ENCODE measurements at regions not wholly inside any gene's neighbourhood (a gene's known extent, or its start where the extent isn't known, plus 50 kb on each side); places are given as distances from the start of the nearest gene placed in this dataset.

DNA sequence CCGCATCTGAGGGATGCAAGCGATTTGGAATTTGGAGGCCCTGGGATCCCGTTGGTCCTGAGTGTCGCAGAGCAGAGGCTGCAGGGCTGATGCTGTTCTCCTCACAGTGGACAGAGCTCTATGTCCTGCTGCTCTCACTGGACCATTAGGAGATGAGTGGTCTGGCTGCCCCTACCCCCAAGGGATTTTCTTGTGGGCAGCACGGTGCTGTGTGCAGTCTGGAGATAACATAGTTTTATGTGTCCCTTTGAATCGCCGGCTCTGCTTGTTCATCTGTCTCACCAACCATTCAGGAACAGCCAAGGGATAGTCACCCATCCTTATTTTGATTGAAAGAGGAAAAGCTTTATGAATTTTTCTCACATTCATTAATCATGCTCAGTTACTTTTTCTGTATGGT, 49.9 kb downstream of the CHRM3 start:
- Histone ChIP-seq H3K79me2 (ENCODE audit: insufficient read depth, low read length) (no peaks in the 10 kb centered on the region), H2AFZ (ENCODE audit: low read depth, low read length, severe bottlenecking) (no peak overlapping the region), H3K4me3 (ENCODE audit: insufficient read depth, low read length, poor library complexity, severe bottlenecking) (no peak overlapping the region), H3K9ac (ENCODE audit: low read length) (no peak overlapping the region), H3K36me3 (ENCODE audit: low read length) (no peaks in the 10 kb centered on the region), H3F3A (ENCODE audit: insufficient read depth) (no peaks in the 10 kb centered on the region), H3K9me3 (ENCODE audit: insufficient read depth, low read length) (no peaks in the 10 kb centered on the region), H3K27ac (ENCODE audit: low read depth, low read length) (no peak overlapping the region), H4K20me1 (ENCODE audit: low read depth, low read length) (no peaks in the 10 kb centered on the region), H3K9me2 (replicated peaks; ENCODE audit: insufficient read depth, low read length) (no peaks in the 10 kb centered on the region; the same call in 1 of the 2 replicates), H3K4me2 (ENCODE audit: low read depth, low read length, poor library complexity, severe bottlenecking) (no peak overlapping the region), H3K27me3 (ENCODE audit: low read length) (no peaks in the 10 kb centered on the region)
- TF ChIP-seq, protein P1, sequence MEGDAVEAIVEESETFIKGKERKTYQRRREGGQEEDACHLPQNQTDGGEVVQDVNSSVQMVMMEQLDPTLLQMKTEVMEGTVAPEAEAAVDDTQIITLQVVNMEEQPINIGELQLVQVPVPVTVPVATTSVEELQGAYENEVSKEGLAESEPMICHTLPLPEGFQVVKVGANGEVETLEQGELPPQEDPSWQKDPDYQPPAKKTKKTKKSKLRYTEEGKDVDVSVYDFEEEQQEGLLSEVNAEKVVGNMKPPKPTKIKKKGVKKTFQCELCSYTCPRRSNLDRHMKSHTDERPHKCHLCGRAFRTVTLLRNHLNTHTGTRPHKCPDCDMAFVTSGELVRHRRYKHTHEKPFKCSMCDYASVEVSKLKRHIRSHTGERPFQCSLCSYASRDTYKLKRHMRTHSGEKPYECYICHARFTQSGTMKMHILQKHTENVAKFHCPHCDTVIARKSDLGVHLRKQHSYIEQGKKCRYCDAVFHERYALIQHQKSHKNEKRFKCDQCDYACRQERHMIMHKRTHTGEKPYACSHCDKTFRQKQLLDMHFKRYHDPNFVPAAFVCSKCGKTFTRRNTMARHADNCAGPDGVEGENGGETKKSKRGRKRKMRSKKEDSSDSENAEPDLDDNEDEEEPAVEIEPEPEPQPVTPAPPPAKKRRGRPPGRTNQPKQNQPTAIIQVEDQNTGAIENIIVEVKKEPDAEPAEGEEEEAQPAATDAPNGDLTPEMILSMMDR (IDR thresholded peaks at IDR 0.05; ENCODE audit: insufficient read depth, low read length, poor library complexity, severe bottlenecking): no peak
- TF ChIP-seq EZH2phosphoT487 (conservative IDR thresholded peaks at IDR 0.05; ENCODE audit: low read length): no peak

DNA sequence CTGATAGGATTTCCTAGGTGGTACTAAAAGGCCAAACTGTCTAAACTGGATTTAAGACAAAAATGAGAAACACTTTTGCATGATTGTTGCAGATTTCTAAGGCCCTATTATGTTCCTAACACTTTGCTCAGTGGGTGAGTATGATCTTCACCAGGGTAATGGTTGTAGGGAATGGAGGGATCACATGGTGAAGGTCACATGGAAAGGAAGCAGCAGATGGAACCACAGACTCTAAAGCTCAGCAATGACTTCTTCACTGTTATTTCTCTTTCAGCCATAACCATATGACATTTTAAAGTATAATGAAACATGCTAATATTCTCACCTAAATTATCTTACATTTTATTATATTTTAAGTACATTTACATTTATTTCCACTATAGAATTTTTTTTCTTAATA, 51.5 kb downstream of the CHRM3 start:
- H3K9ac ChIP-seq (ENCODE audit: low read length): no peak overlapping the region
- no peak overlapping the region for H3K4me2 ChIP-seq (ENCODE audit: low read depth, low read length, poor library complexity, severe bottlenecking)
- no peaks in the 10 kb centered on the region for H4K20me1 ChIP-seq (ENCODE audit: low read depth, low read length)
- no peak for TF ChIP-seq EZH2phosphoT487 (conservative IDR thresholded peaks at IDR 0.05; ENCODE audit: low read length)
- TF ChIP-seq, protein P1 (IDR thresholded peaks at IDR 0.05; ENCODE audit: insufficient read depth, low read length, poor library complexity, severe bottlenecking): no peak
- no peaks in the 10 kb centered on the region for H3K79me2 ChIP-seq (ENCODE audit: insufficient read depth, low read length)
- no peak overlapping the region for H3K27ac ChIP-seq (ENCODE audit: low read depth, low read length)
- no peak overlapping the region for H3K4me3 ChIP-seq (ENCODE audit: insufficient read depth, low read length, poor library complexity, severe bottlenecking)
- H3K27me3 ChIP-seq (ENCODE audit: low read length): no peaks in the 10 kb centered on the region
- H3K9me3 ChIP-seq (ENCODE audit: insufficient read depth, low read length): no peaks in the 10 kb centered on the region
- H3K9me2 ChIP-seq (replicated peaks; ENCODE audit: insufficient read depth, low read length): no peaks in the 10 kb centered on the region; the same call in 1 of the 2 replicates
- H3K36me3 ChIP-seq (ENCODE audit: low read length): no peaks in the 10 kb centered on the region
- no peak overlapping the region for H2AFZ ChIP-seq (ENCODE audit: low read depth, low read length, severe bottlenecking)
- H3F3A ChIP-seq (ENCODE audit: insufficient read depth): no peaks in the 10 kb centered on the region

DNA sequence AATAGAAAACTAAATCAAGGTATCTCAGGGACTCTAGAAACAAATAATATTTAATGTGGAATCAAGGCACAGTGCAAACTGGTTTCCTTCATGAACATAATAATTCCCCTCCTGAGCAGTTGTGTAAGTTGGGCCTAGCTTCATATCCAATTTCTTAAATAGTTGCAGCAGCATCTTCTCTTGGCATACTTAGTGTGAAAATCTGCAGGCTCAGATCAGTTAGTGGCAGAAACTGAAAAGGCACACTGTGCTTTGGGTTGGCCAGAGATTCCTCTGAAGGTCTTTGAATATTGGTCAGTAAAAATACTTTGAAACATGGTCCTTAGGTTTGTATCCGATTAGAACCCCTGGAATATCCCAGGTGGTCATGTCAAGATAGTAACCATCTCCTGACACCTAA, 52.5 kb downstream of the CHRM3 start:
- no peak for TF ChIP-seq EZH2phosphoT487 (conservative IDR thresholded peaks at IDR 0.05; ENCODE audit: low read length)
- TF ChIP-seq, protein P1 (IDR thresholded peaks at IDR 0.05; ENCODE audit: insufficient read depth, low read length, poor library complexity, severe bottlenecking): no peak
- Histone ChIP-seq H3K9ac (ENCODE audit: low read length) (no peak overlapping the region), H2AFZ (ENCODE audit: low read depth, low read length, severe bottlenecking) (no peak overlapping the region), H3K79me2 (ENCODE audit: insufficient read depth, low read length) (no peaks in the 10 kb centered on the region), H4K20me1 (ENCODE audit: low read depth, low read length) (no peaks in the 10 kb centered on the region), H3K36me3 (ENCODE audit: low read length) (no peaks in the 10 kb centered on the region), H3K27ac (ENCODE audit: low read depth, low read length) (no peak overlapping the region), H3K27me3 (ENCODE audit: low read length) (no peaks in the 10 kb centered on the region), H3K9me3 (ENCODE audit: insufficient read depth, low read length) (no peaks in the 10 kb centered on the region), H3F3A (ENCODE audit: insufficient read depth) (no peaks in the 10 kb centered on the region), H3K9me2 (replicated peaks; ENCODE audit: insufficient read depth, low read length) (no peaks in the 10 kb centered on the region; the same call in 1 of the 2 replicates), H3K4me3 (ENCODE audit: insufficient read depth, low read length, poor library complexity, severe bottlenecking) (no peak overlapping the region), H3K4me2 (ENCODE audit: low read depth, low read length, poor library complexity, severe bottlenecking) (no peak overlapping the region)
